Renal pelvis (tissue), 1 donor: ENCODE measurements at regions not wholly inside any gene's neighbourhood (a gene's known extent, or its start where the extent isn't known, plus 50 kb on each side); places are given as distances from the start of the nearest gene placed in this dataset.

Experiments
- DNase-seq: peaks from one replicate; pipeline ENCODE4 v3.0.0-alpha.2; 2013

GRCh38 chr1:38223391-38223790 lies 176.8 kb upstream of the POU3F1 start:
- DNase-seq = no peak

DNA sequence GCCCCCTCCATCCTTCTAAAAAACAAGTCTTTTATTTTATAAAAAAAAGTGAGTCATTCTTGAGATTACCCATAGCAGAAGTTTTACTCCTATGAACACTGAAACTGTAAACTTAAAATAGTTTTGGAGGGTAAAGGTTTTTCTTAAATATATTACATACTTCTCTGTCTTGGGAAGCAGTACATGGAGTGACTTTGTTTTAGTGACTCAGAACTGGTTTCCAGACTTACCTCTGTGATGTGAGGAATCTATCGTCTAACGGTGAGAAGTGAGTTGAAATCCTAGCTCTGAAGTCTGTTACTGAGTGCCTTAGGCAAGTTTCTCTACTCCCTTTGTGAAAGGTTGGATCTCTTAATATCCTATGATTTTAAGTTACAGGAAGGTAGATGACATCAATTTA lies 176.3 kb upstream of the POU3F1 start:
- DNase-seq = no peak

GRCh38 chr1:38221006-38221649 lies 174.5 kb upstream of the POU3F1 start:
- DNase-seq = no peak

DNA sequence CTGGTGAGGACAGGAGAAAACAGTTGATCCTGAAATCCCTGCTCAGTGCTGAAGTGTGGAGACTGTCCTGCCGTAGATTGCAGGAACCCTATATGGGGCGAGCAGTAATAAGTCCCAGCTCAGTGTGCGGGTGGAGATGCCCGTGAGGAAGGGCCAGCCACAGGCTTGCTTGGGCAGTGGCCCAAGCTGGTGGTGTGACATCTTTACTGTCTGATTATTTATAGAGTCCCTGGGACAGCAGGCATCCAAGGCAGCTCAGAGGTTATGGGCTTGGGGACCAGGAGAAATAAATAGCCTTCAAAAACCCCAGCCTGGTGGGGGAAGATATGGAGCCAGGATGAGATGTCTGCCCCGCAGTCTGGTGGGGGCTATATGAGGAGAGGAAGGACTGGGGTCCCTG lies 170.7 kb upstream of the POU3F1 start:
- DNase-seq = no peak

- DNase-seq = peak; percentile 72
Observed at GRCh38 chr1:38213646-38214434, 167.2 kb upstream of the POU3F1 start.

GRCh38 chr1:38210895-38211177 lies 164.2 kb upstream of the POU3F1 start:
- DNase-seq = no peak

DNA sequence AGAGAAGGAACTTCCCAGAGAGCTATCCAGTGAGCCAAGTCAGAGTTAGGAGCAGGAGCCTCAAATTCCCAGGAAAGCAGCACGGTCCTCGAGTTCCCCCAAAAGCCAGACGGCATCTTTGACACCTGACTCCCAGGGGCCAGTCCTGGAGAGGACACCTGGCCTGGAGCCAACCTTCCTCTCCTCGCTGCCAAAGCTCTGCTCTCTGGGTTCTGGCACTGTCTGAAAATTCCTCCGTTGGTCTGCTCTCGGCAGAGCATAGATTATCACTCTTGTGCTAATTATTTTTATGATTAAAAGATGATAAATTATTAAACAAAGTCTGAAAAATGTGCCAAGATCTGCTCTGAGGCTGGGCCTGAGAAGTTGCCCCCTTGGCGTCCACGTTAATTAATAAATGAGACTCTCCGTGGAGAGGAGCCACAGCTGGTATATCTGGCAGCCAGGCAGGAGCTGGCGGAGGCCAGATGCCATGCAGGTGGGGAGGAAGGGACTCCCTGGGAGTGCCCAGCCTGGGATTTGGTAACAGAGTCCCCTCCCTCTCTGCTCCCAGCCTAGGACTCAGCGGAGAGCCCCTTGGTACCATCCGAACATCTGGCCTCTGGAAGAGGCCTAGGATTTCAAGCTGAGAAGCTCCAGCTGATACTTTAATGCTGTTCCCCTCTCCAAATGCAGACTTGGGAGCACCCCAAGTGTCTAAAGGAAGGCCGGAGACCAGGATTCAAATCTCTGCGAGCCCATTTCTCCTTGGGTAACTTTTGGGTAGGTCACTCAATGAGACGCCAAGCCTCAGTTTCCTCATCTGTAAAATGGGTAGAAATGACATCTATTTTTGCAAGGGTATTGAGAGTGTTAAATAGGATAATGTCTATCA lies 163.7 kb upstream of the POU3F1 start:
- DNase-seq = no peak

DNA sequence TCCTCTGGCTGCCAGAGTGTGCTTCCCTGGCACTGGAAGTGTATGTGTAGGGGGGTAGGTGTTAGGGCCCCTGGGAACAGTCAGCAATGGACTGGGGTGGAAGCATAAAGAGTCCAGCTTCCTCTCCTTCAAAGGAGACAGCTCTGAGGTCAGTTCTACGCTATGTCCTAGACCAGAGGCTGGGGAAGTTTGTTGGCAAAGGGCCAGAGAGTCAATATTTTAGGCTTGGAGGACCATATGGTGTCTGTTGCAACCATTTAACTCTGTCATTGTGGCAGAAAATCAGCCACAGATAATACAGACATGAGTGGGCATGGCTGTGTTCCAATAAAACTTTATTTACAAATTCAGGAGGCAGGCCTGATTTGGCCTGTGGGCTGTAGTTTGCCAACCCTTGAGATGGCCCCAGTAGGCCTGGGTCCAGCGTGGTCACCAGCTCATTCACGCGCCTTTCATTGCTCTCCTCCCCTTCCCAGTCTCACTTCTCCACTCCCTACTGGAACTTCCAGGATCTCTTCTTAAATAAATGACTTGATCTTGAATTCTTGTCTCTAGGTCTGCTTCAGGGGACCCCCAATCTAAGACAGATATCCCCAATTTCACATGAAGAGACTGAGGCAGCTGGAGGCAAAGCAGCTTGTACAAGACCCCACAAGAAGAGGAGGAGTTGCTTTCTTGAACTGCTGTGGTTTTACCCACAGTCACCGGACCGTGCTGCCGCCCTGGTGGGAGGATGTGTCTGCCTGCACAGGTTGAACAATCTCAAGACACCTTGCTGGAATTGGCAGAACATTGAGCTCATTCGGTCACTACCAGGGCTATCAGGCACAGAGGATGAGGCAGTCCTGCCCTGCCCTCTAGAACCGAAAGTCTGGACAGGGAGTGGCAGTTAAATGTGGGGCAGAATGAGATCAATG lies 162.4 kb upstream of the POU3F1 start:
- no peak for DNase-seq

DNA sequence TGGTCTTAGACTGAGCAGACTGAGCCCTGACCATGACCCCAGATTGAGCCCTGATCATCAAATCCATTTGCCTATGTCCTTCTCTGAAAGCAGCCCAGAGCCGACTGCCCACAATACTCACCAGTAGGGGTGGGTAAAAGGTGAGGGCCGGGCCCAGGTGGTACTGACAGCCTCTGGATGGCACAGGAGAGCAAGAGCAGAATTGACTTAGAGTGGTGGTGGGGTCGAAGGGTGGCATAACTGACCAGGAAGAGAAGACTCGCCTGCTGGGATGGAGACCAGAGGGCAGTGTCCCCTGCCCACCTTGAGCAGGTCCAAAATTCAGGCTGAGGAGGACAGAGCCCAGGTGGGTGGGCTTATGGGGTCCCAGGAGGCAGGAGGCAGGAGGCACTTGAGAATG lies 161.3 kb upstream of the POU3F1 start:
- no peak for DNase-seq

GRCh38 chr1:38207275-38207674 lies 160.7 kb upstream of the POU3F1 start:
- no peak for DNase-seq

DNA sequence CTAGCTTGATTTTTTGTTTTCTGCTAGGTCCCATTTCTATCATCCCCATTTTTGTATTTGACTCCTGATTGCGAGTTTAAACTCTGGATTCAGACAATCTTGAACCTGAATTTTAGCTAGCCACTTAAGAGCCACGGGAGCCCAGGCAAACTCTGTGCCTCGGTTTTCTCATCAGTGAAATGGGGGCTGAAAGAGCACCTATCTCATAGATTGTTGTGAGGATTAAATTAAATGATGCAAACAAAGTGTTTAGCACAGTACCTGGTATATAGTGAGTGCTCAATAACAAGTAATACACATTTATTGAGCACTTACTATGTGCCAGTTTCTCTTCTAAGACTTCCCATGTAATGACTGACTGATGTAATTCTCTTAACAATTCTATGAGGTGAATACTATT lies 158.1 kb upstream of the POU3F1 start:
- no peak for DNase-seq

GRCh38 chr1:38203441-38203840 lies 156.8 kb upstream of the POU3F1 start:
- no peak for DNase-seq

GRCh38 chr1:38201431-38201830 lies 154.8 kb upstream of the POU3F1 start:
- no peak for DNase-seq

- DNase-seq = no peak
Observed at GRCh38 chr1:38198621-38199020, 152.0 kb upstream of the POU3F1 start.

DNA sequence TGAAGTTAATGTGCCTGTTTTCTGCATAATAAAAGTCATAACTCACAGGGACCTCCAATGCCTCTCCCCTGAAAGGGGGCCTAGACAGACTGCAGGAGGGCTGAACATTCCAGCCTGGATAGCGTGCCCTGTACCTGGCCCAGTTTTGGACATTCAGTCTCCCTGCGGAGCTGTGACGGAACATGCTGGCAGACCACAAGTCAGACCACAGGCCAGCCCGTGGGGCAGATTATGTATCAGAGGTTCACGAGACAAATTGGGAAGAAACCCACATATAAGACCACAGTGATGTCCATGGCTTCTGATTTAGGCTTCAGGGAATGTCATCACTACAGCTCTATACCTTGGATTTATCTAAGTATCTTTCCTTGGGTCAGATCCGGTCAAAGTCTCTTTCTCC lies 151.5 kb upstream of the POU3F1 start:
- DNase-seq = no peak

DNA sequence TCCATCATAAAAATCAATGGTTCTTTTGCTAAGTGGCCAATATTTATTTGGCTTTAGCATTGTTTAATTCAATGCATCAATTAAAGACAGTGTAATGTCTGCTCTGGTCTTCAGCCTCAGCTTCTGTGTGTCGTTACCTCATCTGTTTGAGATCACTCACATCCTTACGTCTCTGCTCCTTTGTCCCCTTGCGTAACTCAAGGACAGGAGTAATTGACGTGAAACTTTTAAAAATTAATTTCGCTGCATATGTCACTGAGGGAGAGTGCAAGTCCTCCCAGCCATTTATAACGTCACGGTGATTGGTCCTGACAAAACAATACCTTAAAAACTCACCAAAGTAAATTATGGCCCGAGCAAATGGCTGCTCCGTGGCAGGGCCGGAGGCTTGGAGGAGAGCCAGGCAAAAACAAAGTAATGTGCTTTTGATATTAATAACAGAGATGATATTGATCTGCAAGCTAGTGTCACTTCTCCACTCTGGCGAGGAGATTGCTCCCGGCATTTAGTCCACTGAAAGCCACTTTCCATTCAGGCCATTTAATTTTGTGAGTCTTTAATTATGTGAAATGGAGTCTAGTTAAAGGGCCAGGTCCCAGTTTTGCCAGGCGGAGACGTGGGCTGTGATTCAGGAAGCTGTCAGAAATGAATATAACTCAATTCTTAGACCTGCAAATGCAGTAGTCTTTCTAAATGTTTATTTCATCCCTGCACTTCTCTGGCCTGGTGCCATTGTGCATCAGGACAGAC lies 150.9 kb upstream of the POU3F1 start:
- DNase-seq = no peak

DNA sequence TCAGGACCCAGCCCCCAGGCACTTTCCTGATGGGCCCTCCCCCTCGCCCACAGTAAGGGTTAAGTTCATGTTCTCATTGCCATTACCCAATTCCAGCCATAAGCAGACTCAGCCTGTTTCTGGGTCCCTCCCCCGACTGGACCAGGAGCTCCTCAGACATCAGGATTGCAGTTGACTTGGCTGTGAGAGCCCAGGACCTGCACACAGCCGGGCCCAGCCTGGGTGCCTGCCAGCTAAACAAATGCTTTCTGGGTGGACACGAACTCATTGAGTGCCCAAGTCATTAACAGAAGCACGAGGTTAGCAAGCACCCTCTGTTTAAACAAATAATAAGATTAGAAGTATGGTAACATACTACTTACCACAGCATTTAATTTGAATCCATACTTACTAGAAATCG lies 147.9 kb upstream of the POU3F1 start:
- DNase-seq = no peak

- DNase-seq = no peak
Observed at GRCh38 chr1:38193040-38193439, 146.4 kb upstream of the POU3F1 start.

DNA sequence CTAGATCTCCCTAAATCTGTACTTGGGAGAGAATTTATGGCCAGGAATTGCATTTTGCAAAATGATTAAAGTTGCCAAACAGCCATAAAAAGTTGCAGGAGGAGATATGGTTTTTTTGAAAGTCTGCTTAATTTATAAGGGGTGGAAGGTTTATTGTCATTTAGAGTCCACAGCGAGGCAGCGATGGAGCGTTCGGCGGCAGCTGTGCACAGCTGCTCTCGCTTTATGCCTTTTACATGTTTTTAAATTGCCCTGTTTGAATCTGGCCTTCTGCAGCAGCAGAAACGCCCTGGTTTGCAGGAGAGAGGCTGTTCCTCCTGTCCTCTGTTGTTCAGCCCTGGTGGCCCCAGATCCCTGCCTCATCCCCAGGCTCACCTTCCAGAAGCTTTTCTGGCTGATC lies 144.9 kb upstream of the POU3F1 start:
- peak; percentile 83 for DNase-seq

DNA sequence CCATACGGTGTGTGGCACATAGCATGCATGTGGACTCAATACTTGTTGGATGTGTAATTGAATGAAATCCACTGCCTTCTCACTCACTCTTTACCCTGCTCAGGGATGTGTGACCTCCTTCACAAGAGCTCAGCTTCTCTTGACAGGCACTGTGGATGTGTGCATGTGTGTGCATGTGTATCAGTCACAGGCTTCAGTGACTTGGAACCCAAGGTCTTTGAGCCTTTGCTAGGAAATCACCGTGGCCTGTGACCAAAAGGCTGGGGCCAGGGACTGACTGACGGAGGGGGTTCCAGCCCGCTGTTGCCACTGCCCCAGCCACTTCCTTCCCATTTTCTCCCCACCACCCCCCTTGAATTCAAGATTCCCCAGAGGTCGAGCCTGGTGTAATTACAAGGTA lies 144.4 kb upstream of the POU3F1 start:
- no peak for DNase-seq

DNA sequence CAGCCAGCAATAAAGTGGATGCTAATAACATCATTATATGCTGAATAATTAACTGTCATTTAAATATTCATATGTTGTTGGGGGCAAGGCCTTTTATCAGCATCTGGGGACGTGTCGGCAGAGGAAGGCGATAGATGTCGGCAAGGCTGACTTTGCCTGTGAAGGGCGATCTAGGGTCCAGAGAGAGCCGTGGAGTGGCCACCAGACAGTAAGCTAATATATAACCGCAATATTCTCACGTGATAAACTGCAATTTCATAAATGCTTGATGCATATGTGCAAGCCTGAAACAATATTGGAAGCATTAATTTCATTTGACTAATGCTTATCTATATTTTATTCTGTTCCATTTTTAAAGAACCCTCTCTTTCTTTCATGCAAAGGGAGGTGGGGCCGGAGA lies 141.0 kb upstream of the POU3F1 start:
- no peak for DNase-seq
